HUES64 (cell line): ENCODE measurements at regions not wholly inside any gene's neighbourhood (a gene's known extent, or its start where the extent isn't known, plus 50 kb on each side); places are given as distances from the start of the nearest gene placed in this dataset.

Experiments
- H3K27ac ChIP-seq: 2 replicates; pipeline ENCODE4 v1.7.0; 2013; ENCODE audit warnings: low read depth, low read length, inconsistent platforms
- H3K27me3 ChIP-seq: 2 replicates; pipeline ENCODE4 v1.6.1; 2013; ENCODE audit warnings: mild to moderate bottlenecking, low read length; ENCODE audit not compliant: insufficient read depth
- H3K36me3 ChIP-seq: 2 replicates; pipeline ENCODE4 v1.6.1; 2013; ENCODE audit warnings: mild to moderate bottlenecking, low read length; ENCODE audit not compliant: insufficient read depth
- H3K4me1 ChIP-seq: 2 replicates; pipeline ENCODE4 v1.6.1; 2013; ENCODE audit warnings: mild to moderate bottlenecking, low read length, moderate library complexity; ENCODE audit not compliant: insufficient read depth
- H3K4me3 ChIP-seq: 2 replicates; pipeline ENCODE4 v1.5.1; 2013; ENCODE audit warnings: mild to moderate bottlenecking, low read length, moderate library complexity
- H3K9ac ChIP-seq: 2 replicates; pipeline ENCODE4 v1.6.1; 2013; ENCODE audit warnings: mild to moderate bottlenecking, low read depth, low read length
- H3K9me3 ChIP-seq: 2 replicates; pipeline ENCODE4 v1.6.1; 2013; ENCODE audit warnings: low read depth, low read length; ENCODE audit not compliant: insufficient read depth
- WGBS: fragments of 150-250, 120-280 bp; methylation state at CpG from one replicate; pipeline ENCODE4 v1.1.7; 2013; ENCODE audit warnings: missing lambda C conversion rate; 5-methylcytosine and 5-hydroxymethylcytosine counted together

DNA sequence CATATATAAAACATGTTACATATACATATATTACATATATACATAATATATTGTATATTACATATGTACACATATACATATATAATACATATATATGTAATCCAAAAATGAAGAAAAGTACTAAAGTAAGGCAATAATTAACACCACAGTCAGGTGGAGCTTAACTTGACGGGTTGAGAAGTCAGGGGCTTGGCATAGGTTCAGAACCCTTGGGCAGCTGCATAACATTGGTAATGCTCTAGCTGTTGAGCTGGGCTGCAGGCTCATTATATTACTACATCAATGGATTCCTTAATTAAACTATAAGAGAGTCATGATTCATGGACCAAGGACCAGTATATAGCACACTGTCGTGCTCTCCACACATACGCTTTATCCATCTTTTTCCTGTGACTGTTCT lies 435.2 kb upstream of the ADAMTS16 start:
- no peaks in the 10 kb centered on the region for H3K36me3 ChIP-seq
- no peaks in the 10 kb centered on the region for H3K4me1 ChIP-seq
- no peak overlapping the region for H3K4me3 ChIP-seq
- WGBS, result 95% methylated on average over 3 of the region's 3 CpGs
- no peaks in the 10 kb centered on the region for H3K9me3 ChIP-seq
- H3K27me3 ChIP-seq, result no peaks in the 10 kb centered on the region
- no peak overlapping the region for H3K9ac ChIP-seq
- no peak overlapping the region for H3K27ac ChIP-seq

GRCh38 chr5:4716781-4717180 lies 423.3 kb upstream of the ADAMTS16 start:
- Histone ChIP-seq H3K27me3 (no peaks in the 10 kb centered on the region), H3K9me3 (no peaks in the 10 kb centered on the region), H3K36me3 (no peaks in the 10 kb centered on the region), H3K9ac (no peak overlapping the region), H3K4me3 (no peak overlapping the region), H3K27ac (no peak overlapping the region), H3K4me1 (no peaks in the 10 kb centered on the region)
- WGBS, result 55% methylated on average over 4 of the region's 4 CpGs

GRCh38 chr5:4717446-4717845 lies 422.7 kb upstream of the ADAMTS16 start:
- 100% methylated on average over 1 of the region's 1 CpG for WGBS
- no peaks in the 10 kb centered on the region for H3K9me3 ChIP-seq
- H3K4me1 ChIP-seq, result no peaks in the 10 kb centered on the region
- no peak overlapping the region for H3K4me3 ChIP-seq
- no peak overlapping the region for H3K9ac ChIP-seq
- H3K27ac ChIP-seq, result no peak overlapping the region
- H3K27me3 ChIP-seq, result no peaks in the 10 kb centered on the region
- H3K36me3 ChIP-seq, result no peaks in the 10 kb centered on the region

DNA sequence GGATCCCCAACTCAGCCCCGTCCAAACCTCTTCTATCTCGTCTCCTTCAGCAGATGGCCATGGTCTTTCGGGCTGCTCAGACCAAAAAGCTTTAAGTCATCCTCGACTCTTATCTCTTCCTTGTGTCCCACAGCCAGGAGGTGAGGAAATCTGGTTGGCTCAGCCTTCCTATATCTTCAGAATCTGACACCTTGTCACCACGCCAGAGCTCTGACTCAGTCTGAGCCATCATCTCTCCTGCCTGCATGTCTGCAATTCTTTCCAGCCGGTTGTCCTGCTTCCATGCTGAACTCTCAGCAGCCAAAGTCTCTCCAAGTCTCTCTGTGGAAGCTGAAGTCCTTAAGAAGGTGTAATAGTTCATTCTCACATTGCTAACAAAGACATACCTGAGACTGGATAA lies 419.3 kb upstream of the ADAMTS16 start:
- Histone ChIP-seq H3K4me1 (no peaks in the 10 kb centered on the region), H3K27ac (no peak overlapping the region)
- WGBS, result 88% methylated on average over 6 of the region's 6 CpGs

GRCh38 chr5:4722886-4723285 lies 417.2 kb upstream of the ADAMTS16 start:
- H3K27ac ChIP-seq, result no peak overlapping the region
- no peaks in the 10 kb centered on the region for H3K36me3 ChIP-seq
- 97% methylated on average over 2 of the region's 2 CpGs for WGBS
- H3K4me1 ChIP-seq, result no peaks in the 10 kb centered on the region
- H3K9me3 ChIP-seq, result no peaks in the 10 kb centered on the region
- no peak overlapping the region for H3K9ac ChIP-seq
- no peaks in the 10 kb centered on the region for H3K27me3 ChIP-seq
- H3K4me3 ChIP-seq, result no peak overlapping the region

More for the DNA sequence above, 419.3 kb upstream of the ADAMTS16 start:
- Histone ChIP-seq H3K9me3 (no peaks in the 10 kb centered on the region), H3K36me3 (no peaks in the 10 kb centered on the region), H3K9ac (no peak overlapping the region), H3K4me3 (no peak overlapping the region), H3K27me3 (no peaks in the 10 kb centered on the region)

GRCh38 chr5:4725594-4725993 lies 414.5 kb upstream of the ADAMTS16 start:
- Histone ChIP-seq H3K9ac (no peak overlapping the region), H3K36me3 (no peaks in the 10 kb centered on the region), H3K27me3 (no peaks in the 10 kb centered on the region), H3K27ac (no peak overlapping the region), H3K4me3 (no peak overlapping the region), H3K9me3 (no peaks in the 10 kb centered on the region), H3K4me1 (no peaks in the 10 kb centered on the region)
- WGBS, result 100% methylated on average over 4 of the region's 4 CpGs

GRCh38 chr5:4730279-4730678 lies 409.9 kb upstream of the ADAMTS16 start:
- Histone ChIP-seq H3K27me3 (no peaks in the 10 kb centered on the region), H3K36me3 (no peaks in the 10 kb centered on the region), H3K4me3 (no peak overlapping the region), H3K27ac (no peak overlapping the region), H3K9ac (no peak overlapping the region), H3K4me1 (no peaks in the 10 kb centered on the region), H3K9me3 (no peaks in the 10 kb centered on the region)
- whole genome bisulfite sequencing, result 94% methylated on average over 4 of the region's 5 CpGs

- H3K27ac ChIP-seq, result no peak overlapping the region
- H3K4me1 ChIP-seq, result no peaks in the 10 kb centered on the region
- no peaks in the 10 kb centered on the region for H3K9me3 ChIP-seq
- no peaks in the 10 kb centered on the region for H3K36me3 ChIP-seq
- H3K27me3 ChIP-seq, result no peaks in the 10 kb centered on the region
- no peak overlapping the region for H3K4me3 ChIP-seq
- whole genome bisulfite sequencing, result 86% methylated on average over 1 of the region's 2 CpGs
- H3K9ac ChIP-seq, result no peak overlapping the region
These were observed 405.8 kb upstream of the ADAMTS16 start for GRCh38 chr5:4734348-4734747.

GRCh38 chr5:4735261-4735660 lies 404.9 kb upstream of the ADAMTS16 start:
- no peaks in the 10 kb centered on the region for H3K9me3 ChIP-seq

GRCh38 chr5:4737868-4738267 lies 402.3 kb upstream of the ADAMTS16 start:
- H3K27me3 ChIP-seq, result no peaks in the 10 kb centered on the region
- H3K27ac ChIP-seq, result no peak overlapping the region
- no peaks in the 10 kb centered on the region for H3K9me3 ChIP-seq
- WGBS, result 95% methylated on average over 1 of the region's 1 CpG
- H3K4me1 ChIP-seq, result no peaks in the 10 kb centered on the region
- no peak overlapping the region for H3K9ac ChIP-seq
- no peak overlapping the region for H3K4me3 ChIP-seq
- no peaks in the 10 kb centered on the region for H3K36me3 ChIP-seq

More at GRCh38 chr5:4735261-4735660, 404.9 kb upstream of the ADAMTS16 start:
- no peak overlapping the region for H3K9ac ChIP-seq
- no peak overlapping the region for H3K27ac ChIP-seq
- H3K4me3 ChIP-seq, result no peak overlapping the region
- WGBS, result 92% methylated on average over 3 of the region's 3 CpGs
- H3K36me3 ChIP-seq, result no peaks in the 10 kb centered on the region
- H3K4me1 ChIP-seq, result no peaks in the 10 kb centered on the region
- no peaks in the 10 kb centered on the region for H3K27me3 ChIP-seq

DNA sequence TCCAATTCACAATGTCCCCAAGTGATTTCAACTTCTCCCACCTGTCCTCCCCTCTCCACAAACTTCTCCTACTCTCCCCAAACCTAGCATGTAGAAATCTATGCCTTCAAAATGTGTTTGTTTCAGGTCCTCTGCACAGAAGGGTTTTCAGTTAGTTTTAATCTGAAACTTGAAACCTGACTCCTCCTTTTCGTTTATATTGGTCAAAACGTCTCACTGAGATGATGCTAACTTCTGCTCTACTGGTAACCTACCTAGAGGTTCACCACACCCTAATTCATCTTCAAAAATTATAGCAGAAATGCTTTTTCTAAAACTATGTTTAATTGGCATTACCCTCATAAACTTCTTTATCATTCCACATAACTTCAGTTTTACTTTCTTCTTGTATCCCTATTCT lies 401.8 kb upstream of the ADAMTS16 start:
- Histone ChIP-seq H3K9ac (no peak overlapping the region), H3K27ac (no peak overlapping the region), H3K36me3 (no peaks in the 10 kb centered on the region), H3K4me3 (no peak overlapping the region), H3K4me1 (no peaks in the 10 kb centered on the region), H3K27me3 (no peaks in the 10 kb centered on the region), H3K9me3 (no peaks in the 10 kb centered on the region)
- WGBS, result 75% methylated on average over 2 of the region's 2 CpGs

DNA sequence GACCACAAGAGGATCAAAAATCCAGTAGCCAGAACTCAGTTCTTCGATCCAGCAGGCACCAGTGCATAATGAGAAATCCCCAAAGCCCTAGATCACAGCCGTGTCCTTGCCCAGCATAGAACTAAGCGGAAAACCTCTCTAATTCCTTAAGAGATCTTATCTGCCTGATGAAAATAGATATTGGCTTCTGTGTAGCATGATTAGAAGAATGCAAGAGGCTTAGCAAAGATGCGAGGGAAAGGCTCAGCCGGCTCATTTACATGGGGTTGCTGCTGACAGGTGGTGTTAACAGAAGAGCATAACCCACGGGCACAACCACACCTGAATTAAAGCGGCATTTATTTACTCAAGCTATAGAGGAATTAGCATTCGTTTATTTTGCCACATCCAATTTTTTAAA lies 400.0 kb upstream of the ADAMTS16 start:
- WGBS, result 91% methylated on average over 8 of the region's 8 CpGs
- Histone ChIP-seq H3K36me3 (no peaks in the 10 kb centered on the region), H3K4me3 (no peak overlapping the region), H3K27me3 (no peaks in the 10 kb centered on the region), H3K9ac (no peak overlapping the region), H3K27ac (no peak overlapping the region), H3K9me3 (peaks cover 2% of the 10 kb centered on the region; the same call in 1 of the 2 replicates), H3K4me1 (no peaks in the 10 kb centered on the region)
